Colonic mucosa (tissue), 4 donors: ENCODE measurements at regions not wholly inside any gene's neighbourhood (a gene's known extent, or its start where the extent isn't known, plus 50 kb on each side); places are given as distances from the start of the nearest gene placed in this dataset.

ENCODE experiments used
- DNase-seq: peaks from one replicate; pipeline ENCODE4 v3.0.0-alpha.2; 2020
- H3K27ac ChIP-seq: fragments of 200-600 bp; one replicate; pipeline ENCODE4 v1.8.0; 2021
- H3K27me3 ChIP-seq: fragments of 200-600 bp; one replicate; pipeline ENCODE4 v1.8.0; 2021
- H3K36me3 ChIP-seq: fragments of 200-600 bp; one replicate; pipeline ENCODE4 v1.8.0; 2021
- H3K4me1 ChIP-seq: fragments of 200-600 bp; one replicate; pipeline ENCODE4 v1.8.0; 2021; ENCODE audit warnings: mild to moderate bottlenecking
- H3K4me3 ChIP-seq: fragments of 200-600 bp; one replicate; pipeline ENCODE4 v1.8.0; 2021
- H3K9ac ChIP-seq, 2 donors: one replicate each; pipeline ENCODE4 v1.7.0; 2013; ENCODE audit warnings: control low read depth in 2 of 2, low read depth in 2 of 2, low read length in 2 of 2
- H3K9me3 ChIP-seq: fragments of 200-600 bp; one replicate; pipeline ENCODE4 v1.8.0; 2021
- intact Hi-C: fragments of 100-400 bp; cut with DNase I; formaldehyde crosslinking; loops from one replicate; pipeline ENCODE4 v1.14.1; 2022
- TF ChIP-seq, protein P1 (sequence below): fragments of 200-600 bp; IDR thresholded peaks from one replicate; pipeline ENCODE4 v1.8.0; 2022; ENCODE audit warnings: antibody characterized with exemption, mild to moderate bottlenecking
- donor health status: healthy.
- donor health status: DM: no; HTN: no; CAD: no.
- donor health status: DM: no; HTN: no; CAD: no.

DNA sequence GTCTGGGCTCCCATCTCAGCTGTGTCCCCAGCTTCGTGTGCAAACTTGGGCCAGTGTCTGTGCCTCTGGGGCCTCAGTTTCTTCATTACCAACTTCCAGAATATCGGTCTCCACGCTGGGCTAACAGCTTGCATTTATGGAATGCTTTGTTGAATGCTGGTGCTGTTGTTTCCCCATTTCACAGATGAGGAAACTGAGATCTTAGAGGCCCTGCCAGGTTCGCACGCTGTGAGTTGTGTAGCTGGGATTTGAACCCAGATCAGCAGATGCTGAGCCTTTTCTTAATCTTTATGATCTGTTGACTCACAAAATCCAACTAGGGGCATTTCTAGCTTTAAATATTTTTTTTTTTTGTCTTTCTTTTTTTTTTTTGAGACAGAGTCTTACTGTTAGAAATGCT is 101.5 kb upstream of the STX18 start:
- Histone ChIP-seq H3K9me3 (no peaks in the 10 kb centered on the region), H3K27ac (no peak overlapping the region), H3K27me3 (no peaks in the 10 kb centered on the region), H3K4me3 (no peak overlapping the region), H3K9ac (no peak overlapping the region), H3K36me3 (no peaks in the 10 kb centered on the region), H3K4me1 (no peaks in the 10 kb centered on the region)
- TF ChIP-seq, protein P1, sequence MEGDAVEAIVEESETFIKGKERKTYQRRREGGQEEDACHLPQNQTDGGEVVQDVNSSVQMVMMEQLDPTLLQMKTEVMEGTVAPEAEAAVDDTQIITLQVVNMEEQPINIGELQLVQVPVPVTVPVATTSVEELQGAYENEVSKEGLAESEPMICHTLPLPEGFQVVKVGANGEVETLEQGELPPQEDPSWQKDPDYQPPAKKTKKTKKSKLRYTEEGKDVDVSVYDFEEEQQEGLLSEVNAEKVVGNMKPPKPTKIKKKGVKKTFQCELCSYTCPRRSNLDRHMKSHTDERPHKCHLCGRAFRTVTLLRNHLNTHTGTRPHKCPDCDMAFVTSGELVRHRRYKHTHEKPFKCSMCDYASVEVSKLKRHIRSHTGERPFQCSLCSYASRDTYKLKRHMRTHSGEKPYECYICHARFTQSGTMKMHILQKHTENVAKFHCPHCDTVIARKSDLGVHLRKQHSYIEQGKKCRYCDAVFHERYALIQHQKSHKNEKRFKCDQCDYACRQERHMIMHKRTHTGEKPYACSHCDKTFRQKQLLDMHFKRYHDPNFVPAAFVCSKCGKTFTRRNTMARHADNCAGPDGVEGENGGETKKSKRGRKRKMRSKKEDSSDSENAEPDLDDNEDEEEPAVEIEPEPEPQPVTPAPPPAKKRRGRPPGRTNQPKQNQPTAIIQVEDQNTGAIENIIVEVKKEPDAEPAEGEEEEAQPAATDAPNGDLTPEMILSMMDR = no peak
- intact Hi-C loops = no loop called here
- no peak for DNase-seq

GRCh38 chr4:4642496-4643000 is 100.7 kb upstream of the STX18 start:
- intact Hi-C loops = no loop called here
- TF ChIP-seq, protein P1 = no peak
- Histone ChIP-seq H3K27me3 (no peaks in the 10 kb centered on the region), H3K9ac (no peak overlapping the region), H3K4me3 (no peak overlapping the region), H3K9me3 (no peaks in the 10 kb centered on the region), H3K4me1 (no peaks in the 10 kb centered on the region), H3K36me3 (no peaks in the 10 kb centered on the region), H3K27ac (no peak overlapping the region)
- DNase-seq = no peak

GRCh38 chr4:4641661-4642495 is 100.0 kb upstream of the STX18 start:
- Histone ChIP-seq H3K9ac (no peak overlapping the region), H3K36me3 (no peaks in the 10 kb centered on the region), H3K9me3 (no peaks in the 10 kb centered on the region), H3K27me3 (no peaks in the 10 kb centered on the region), H3K4me1 (no peaks in the 10 kb centered on the region), H3K27ac (no peak overlapping the region), H3K4me3 (no peak overlapping the region)
- TF ChIP-seq, protein P1 = no peak
- intact Hi-C loops = no loop called here
- DNase-seq = no peak

- Histone ChIP-seq H3K27ac (no peak overlapping the region), H3K27me3 (no peaks in the 10 kb centered on the region), H3K36me3 (no peaks in the 10 kb centered on the region), H3K9ac (no peak overlapping the region), H3K9me3 (no peaks in the 10 kb centered on the region), H3K4me3 (no peak overlapping the region), H3K4me1 (no peaks in the 10 kb centered on the region)
- TF ChIP-seq, protein P1 = no peak
- intact Hi-C loops = no loop called here
- DNase-seq = no peak
These were observed 99.4 kb upstream of the STX18 start for GRCh38 chr4:4641254-4641653.

DNA sequence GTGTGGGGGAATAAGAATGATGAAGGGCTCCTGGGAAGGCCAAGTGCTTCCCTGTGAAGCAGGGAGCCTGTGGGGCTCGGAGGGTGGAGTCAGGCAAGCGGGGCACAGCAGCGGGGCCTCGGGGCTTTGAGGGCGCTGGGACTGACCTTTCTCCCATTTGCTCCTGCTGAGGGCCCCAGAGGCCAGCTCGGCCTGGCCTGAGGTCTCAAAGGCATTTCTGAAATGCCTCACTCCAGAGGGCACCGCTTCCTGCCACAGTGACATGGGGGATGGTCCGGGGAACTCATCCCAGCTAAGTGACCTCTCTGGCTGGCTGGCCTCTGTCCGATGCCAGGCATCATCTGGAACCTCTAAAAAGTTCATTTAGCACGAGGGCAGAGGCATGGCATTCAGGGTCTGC is 98.8 kb upstream of the STX18 start:
- no peak overlapping the region for H3K4me3 ChIP-seq
- no peaks in the 10 kb centered on the region for H3K27me3 ChIP-seq
- no peak overlapping the region for H3K9ac ChIP-seq
- TF ChIP-seq, protein P1 = no peak
- no peak overlapping the region for H3K27ac ChIP-seq
- H3K9me3 ChIP-seq = no peaks in the 10 kb centered on the region
- intact Hi-C loops = no loop called here
- no peaks in the 10 kb centered on the region for H3K36me3 ChIP-seq
- DNase-seq = no peak
- no peaks in the 10 kb centered on the region for H3K4me1 ChIP-seq
